ENCODE measurements at regions not wholly inside any gene's neighbourhood (a gene's known extent, or its start where the extent isn't known, plus 50 kb on each side); places are given as distances from the start of the nearest gene placed in this dataset.
A peak's percentile ranks its signal among the peaks of the same experiment; 100 is the strongest.

DNA sequence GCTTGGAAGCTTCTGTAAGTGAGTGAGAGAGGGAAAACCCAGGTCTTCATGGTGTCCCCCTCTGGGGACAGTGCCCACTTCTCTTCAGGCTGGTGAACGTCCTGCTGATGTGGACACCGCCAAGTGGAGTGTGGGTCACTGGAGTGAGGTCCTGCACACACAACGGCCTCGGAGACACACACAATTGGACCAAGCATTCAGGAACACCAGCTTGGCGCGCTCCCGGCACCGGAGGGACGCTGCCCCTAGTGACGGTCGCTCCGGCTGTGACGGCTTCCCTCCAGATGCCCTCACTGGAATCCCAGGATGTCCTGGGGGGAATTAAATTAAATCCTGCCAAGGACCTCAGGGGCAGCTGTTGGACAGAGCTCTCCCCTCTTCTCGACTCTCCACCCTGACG lies 123.1 kb downstream of the ZNF664 start:
- DNase-seq (ENCODE audit: low spot score), result no peak

DNA sequence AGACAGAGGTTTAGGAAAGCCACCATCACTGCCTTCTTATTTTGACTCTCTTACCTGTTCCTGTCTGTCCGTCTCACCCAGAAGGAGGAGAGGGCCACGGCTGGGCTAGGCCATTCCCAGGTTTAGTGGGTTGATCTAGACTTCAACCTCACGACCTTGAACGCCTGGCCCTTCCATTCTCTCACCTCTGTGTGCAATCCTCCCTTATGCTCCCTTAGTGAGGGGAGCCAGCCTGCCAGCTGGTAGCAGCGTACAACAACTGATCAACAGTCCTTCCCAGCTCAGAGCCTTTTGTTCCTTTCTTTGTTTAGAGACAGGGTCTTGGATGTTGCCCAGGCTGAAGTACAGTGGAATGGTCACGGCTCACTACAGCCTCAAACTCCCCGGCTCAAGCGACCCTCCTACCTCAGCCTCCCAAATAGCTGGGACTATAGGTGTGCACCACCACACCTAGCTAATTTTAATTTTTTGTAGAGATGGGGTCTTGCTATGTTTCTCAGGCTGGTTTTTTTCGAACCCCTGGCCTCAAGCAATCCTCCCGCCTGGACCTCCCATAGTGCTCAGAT lies 123.9 kb downstream of the ZNF664 start:
- DNase-seq (ENCODE audit: low spot score), result no peak

DNA sequence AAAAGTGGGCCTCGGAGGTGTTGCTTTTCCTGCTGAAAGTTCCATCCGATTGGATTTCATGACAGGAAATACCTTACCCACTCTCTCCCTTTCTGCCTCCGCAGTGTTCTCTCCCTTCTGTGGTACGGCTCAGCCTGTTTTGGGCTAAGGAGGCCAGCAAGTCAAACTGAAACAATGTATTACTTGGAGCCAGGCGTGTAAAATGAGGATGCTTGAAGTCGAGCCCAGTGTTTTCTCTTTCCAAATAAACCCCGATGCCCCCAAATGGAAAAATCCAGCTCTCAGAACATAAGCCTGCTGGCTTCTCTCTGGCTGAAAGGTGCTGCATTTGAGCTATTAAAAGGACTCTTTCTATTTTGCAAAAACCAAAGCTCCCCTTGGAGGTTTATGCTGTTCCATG lies 124.7 kb downstream of the ZNF664 start:
- DNase-seq (ENCODE audit: low spot score), result no peak

DNA sequence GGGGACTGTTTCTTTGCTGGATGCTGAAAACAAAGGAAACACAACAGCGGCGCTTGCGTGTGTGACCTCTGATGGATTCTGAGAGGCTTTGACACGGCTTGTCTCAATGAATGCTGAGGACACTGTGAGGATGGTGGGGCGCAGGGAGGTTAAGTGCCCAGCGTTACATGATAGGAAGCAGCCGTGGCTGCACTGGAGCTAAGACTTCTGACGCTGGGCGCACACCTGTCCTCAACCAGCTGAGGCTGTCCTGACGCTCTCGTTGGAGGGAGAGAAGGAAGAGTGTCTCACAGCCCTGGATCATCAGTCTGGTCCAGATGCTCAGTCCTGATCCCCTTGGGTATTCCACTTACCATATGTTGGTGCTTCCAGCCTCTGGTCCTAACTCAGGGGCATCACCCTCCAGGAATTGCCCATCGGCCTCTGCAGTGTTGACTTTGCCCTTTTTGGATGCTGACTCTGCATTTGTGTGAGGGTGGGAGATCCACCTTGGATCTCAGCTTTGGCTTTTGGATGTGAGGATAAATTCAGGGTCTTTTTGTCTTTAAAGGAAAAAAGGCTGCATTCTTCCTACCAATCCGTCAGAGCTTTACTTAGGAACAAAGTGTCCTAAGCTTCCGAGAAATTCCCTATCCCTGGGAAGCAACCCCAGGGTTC lies 125.2 kb downstream of the ZNF664 start:
- DNase-seq (ENCODE audit: low spot score), result no peak

DNA sequence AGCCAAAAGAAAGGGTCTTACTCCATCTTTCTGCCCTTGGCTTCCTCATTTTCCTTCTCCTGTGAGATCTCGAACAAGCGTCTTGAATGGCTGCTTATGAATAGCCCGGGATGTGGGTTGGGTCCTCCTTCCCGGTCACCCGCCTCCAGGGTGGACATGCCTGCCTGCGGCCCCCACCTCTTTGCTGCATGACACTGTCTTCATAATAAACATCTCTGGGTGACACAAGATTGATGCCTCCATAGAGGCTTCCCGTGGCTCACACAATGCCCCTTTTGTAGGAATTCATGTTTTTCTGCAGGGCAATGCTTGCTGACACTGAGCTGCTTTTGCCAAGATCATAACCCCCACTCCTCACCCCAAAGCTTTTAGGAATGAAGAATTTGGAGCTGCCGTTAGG lies 125.9 kb downstream of the ZNF664 start:
- DNase-seq (ENCODE audit: low spot score), result no peak

DNA sequence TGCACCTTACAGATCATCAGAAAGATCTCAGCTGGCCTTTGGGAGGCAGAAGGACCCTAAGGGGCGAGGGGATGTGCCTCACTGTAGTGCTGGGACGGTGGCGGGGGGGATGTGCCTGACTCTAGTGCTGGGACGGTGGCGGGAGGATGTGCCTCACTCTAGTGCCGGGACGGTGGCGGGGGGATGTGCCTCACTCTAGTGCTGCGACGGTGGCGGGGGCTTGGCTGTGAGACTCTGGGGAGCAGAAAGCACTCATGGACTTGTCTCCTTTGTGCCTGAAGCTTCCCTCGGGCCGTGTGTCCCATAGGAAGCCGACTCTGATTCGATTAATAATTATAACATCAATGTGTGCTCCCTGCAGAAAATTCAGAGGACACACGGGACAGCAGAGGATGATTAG lies 126.6 kb downstream of the ZNF664 start:
- no peak for DNase-seq (ENCODE audit: low spot score)

DNA sequence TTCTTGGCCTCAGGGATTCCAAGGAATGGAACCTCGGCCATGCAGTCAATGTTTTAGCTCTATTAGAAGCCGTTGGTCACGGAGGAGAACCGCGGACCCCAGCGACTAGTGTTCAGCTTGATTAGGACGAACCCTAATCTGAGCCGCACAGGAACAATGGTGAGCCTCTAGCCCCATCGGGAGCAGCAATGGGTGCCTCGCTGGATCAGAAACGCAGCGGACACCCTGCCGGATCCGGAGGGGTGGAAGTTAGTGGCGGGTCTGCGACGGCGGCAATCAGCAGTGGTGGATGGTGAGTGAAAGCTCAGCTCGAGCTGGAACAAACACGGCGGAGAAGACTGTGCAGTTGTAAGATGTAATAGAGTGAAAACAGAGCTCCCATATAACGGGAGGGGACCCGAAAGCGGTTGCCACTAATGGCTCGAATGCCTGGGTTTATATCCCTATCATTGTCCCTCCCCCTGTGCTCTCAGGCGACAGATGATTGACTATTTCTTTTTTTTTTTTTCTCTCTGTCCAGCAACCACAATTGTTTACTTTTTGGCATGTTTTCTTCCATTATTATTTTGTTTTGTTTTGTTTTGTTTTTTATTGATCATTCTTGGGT lies 127.7 kb downstream of the ZNF664 start:
- no peak for DNase-seq (ENCODE audit: low spot score)

DNA sequence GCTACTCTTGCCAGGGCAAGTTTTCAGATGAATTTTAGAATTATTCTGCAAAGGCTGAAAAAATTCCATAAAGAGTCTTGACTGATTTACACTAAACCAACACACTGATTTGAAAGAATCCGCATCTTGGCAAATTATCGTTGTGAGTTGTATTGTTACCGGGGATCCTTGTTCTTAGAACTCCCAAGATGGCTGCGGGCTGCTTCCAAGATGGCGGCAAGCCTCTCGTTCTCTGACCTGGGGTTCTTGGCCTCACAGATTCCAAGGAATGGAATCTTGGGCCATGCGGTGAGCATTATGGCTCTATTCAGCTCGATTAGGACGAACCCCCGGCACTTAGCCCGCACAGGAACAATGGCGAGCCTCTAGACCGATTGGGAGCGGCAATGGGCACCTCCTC lies 132.5 kb downstream of the ZNF664 start:
- DNase-seq (ENCODE audit: low spot score), result no peak

DNA sequence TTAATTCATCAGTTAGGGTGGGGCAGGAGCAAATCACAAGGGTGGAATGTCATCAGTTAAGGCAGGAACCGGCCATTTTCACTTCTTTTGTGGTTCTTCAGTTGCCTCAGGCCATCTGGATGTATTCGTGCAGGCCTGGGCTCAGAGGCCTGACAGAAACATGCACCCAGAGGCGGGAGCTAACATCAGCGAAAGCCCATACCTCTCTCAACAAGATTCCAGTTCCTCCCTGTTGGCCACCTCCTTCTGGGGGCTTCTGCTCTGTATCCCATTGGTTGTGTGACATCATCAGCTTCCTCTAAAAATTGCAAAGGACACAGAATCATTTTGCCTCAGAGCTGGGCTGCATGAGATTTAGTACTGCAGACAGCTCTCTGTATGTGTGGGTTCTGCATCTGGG lies 134.3 kb downstream of the ZNF664 start:
- DNase-seq (ENCODE audit: low spot score), result no peak

DNA sequence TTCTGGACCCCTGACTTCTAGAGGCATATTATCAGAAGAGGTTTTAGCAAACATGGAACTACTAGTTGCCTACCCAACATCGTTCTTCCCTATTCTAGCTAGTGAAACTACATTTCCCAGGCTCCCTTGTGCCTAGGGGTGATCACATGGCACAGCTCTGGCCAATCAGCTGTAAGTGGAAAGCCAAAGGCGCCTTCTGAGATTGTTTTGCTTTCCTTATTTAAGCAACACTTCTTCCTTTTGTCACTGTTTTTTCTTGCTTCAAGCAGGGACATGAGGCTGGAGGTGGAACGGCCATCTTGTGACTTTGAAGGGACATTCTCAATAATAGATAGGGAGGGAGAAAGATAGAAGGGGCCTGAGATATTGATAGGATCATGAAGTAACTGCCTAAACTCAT lies 136.7 kb downstream of the ZNF664 start:
- DNase-seq (ENCODE audit: low spot score), result no peak

DNA sequence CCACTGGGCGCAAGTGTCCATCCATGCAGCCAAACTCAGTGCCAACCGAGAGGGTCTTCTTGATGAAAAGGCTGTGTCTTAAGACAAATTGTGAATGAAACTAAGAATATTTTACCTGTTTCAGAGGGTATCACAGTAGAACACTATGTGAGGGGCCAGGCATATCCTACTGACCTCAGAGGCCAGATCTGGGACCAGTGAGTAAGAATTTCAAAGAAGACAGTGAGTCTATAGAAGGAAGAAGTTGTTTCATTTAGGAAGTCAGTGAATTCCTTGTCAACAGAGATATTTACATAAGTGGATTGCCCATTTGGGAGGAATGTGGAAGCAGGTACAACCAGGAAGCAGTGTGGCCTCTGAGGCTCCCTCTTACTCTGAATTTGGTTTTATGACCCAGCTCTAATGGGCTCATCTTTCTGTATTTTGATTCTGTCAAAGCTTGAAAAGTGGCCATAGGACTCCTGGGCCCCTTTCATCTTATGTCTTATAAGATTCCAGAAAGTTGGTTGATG lies 137.4 kb downstream of the ZNF664 start:
- DNase-seq (ENCODE audit: low spot score), result no peak

DNA sequence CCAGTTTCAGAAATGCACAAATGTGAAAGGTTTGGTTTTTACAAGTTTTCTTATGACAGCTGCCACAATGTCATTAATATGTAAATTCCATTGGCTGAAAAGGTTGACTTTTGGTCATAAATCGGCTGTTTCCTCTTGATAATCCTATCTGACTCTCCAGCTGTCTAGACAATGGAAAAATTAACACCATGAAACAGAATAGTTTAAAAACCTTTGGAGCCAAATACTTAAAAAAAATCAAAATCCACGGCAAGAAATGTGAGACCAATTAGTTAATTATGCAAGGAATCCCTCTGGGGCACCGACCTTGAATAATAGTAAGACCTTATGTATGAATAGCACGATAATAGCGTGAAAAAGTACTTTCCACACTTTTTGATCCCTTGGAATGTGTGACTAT lies 138.0 kb downstream of the ZNF664 start:
- DNase-seq (ENCODE audit: low spot score), result peak; percentile 30

DNA sequence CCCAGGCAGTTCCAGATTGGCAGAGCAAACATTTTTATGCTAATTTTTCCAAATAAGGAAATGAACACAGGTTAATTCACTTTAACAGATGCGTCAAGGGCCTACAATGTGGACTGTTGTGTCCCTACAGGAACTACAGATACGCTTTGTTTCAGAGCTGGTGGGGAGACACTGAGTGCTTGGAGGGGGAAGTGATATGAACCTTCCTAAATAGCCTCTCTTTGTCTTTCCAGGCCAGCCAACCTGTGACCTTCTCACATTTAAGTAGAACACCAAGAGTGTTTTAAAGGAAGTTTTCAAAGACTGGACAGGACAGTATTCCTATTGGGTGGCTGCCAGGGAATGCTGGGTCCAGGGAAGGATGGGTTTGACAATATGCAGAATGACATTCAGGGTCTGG lies 141.3 kb downstream of the ZNF664 start:
- DNase-seq (ENCODE audit: low spot score), result no peak

DNA sequence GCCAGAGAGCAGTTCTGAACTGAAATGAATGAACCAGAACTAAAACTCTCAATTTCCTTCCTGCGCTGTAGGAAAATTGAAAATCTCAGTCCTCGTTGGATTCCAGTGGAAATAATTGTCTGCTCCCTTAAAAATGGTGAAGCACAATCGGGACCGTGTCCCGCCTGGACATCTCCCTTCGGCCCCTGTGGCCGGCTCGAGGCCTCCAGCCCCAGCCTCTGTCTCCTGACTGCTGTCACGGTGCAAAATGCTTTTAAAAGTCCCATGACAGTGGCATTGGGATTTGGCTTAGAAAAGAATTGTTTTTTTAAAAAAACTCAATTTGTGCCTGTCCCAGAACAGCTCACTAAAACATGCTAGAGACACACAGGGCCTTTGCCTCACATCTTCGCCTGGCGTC lies 142.5 kb downstream of the ZNF664 start:
- DNase-seq (ENCODE audit: low spot score), result no peak

DNA sequence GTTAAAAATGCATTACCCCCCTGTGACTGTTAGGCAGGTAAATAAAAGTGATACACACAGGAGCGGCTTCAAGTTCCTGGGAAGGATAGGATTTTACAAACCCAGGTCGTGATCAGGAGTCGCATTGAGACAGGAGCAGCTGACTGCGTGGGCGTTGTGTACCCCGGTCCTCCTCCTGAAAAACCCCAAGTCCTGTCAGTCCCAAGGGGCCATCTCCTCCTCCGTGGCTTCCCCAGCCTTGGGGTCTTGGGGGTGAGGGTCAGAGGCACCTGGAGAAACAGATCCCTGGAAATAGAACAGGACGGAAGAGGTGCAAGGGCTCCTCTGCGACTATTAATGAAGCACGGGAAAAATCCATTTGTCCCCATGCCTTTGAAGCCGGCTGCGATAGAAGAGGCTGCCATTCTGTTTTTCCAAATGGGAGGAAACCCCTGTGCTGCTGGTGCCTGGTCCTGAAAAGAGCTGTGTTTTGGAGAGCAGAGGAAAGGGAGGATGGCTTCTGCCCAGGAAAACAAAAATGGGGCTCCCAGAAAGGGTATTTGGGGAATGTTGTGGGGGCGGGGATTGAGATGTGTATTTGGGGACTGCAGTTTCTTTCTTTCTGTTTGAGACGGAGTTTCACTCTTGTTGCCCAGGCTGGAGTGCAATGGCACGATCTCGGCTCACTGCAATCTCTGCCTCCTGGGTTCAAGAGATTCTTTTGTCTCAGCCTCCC lies 143.1 kb downstream of the ZNF664 start:
- no peak for DNase-seq (ENCODE audit: low spot score)

DNA sequence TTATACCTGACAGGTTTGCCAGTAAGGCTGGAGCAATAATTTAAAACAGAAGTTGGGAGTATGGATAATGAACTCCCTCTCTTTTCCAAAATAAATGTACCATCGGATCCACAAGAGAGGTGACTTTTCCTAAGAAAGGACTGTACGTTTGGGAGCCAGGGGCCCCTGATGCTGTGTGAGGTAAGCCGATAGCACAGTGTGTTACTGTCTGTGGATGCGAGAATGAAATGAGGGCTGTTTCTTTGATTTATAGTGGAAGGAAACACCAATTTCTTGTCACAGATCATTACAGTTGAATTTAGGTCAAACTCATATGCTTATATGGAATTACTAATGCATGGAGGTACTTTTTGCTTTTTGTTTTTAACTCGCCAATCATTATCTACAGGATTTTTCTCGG lies 147.7 kb downstream of the ZNF664 start:
- DNase-seq (ENCODE audit: low spot score), result no peak

DNA sequence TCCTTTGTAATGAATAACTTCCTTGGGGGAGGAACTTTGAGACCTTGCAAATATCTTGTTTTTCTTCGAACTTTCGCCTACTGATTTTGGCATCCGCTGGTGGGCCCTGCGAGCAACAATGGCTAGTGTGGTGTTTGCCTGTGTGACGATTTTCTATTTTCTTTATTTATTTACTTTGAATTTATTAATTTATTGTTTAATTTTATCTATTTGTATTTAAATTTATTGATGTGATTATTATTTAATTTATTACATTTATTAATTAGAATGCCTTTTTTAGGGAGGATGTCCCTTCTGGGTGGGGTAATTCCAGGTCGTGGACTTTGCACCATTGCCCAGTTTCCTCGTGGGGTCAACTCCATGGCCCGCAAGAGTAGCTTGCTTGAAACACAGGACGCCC lies 149.7 kb downstream of the ZNF664 start:
- no peak for DNase-seq (ENCODE audit: low spot score)

DNA sequence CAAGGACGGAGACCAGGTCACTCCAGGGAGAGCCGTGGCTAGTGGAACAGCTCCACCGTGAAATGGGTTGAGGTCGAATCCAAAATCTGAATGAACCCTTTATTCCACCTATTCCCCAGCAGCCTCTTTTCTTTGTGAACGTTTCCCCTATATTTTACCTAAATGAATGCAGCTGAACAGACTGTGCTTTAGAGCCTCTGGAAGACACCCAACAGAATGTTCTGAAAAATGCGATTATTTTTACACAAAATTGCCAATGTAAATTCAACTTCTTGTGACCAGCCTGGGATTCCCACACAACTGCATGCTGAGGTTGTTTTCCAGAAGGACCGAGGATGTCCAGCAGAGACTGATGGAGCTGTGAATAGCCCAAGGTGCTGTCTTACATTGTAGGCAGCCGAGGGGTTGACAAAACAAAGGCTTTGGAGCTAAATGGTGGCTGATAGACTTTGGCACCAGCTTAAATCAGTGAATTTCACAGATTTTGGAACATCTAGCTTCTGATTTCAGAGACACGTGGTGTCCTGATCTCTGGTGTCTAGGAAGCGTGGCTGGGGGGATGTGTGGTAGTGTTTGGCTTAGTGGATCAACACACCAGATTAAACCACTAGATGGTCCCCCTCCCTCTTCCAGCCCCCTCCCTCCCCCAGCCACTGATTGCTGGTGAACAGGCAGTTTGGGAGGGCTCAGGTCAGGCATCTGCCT lies 150.4 kb downstream of the ZNF664 start:
- no peak for DNase-seq (ENCODE audit: low spot score)

DNA sequence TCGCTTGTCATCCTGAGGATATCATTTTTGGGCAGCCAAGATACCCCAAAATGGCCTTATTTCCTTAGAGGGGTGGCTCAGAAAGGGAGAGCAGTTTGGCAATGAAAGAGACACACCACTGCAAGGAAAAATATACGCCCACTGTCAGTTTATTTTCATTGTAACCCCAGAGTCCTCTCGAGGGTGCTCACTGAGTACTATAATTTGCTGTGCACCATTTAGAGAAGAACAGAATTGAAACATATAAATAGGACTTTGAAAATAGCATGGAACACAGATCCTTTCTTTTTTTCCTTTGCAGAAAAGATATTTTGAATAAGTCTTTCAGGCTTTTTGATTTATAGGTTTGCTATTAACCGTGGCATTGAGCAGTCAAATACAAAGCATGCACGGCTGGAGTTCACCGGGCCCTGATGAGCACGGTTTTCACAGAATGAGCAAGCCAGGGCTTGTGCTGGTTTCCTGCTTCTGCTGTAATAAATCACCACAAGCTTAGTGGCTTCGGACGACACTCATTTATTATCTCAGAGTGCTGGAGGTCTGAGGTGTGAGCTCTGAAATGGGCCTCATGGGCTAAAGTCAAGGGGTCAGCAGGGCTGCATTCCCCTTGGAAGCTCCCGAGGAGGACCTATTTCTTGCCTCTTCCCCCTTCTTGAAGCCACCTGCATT lies 152.3 kb downstream of the ZNF664 start:
- DNase-seq (ENCODE audit: low spot score), result peak; percentile 66

DNA sequence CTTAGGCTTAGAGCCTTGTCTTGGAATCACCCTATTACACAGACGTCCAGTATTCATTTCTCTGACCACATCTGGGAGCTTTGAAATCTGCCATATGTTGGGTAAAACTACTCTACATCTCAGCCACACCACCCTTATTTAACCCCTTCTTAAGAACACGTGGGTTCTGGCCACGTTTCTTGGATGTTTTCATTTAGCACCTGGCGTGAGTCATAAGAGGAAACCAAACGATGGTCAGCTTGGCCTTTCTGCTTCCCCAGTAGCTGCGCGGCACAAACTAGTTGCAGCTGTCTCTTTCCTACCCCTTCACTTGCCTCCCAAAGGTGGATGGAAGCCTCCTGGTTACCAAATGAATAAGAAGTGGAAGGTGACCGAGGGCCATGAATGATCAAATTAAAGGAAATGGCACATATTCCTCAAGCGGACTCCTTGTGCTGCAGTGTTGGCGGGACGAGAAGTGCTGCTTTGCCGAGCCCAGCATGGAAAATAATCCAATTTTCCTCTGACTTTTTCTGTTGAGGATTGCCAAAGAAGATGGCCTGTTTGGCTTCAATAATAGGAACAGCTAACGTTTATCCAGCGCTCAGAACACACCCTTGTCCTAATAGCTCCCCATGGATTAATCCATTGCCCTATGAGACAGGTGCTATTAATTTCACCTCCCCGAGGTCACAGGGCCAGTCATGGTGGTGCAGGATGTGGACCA lies 154.1 kb downstream of the ZNF664 start:
- DNase-seq (ENCODE audit: low spot score), result no peak

DNA sequence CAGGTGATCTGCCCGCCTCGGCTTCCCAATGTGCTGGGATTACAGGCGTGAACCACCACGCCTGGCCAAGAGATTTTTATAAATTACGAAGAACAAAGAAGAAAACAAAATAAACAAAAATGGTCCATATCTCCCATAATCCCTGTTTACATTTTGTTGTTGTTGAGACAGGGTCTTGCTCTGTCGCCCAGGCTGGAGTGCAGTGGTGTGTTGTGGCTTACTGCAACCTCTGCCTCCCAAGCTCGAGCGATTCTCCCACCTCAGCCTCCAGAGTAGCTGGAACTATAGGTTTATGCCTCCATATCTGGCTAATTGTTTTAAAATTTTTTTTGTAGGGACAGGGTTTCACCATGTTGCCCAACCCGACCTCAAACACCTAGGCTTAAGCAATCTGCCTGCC lies 156.1 kb downstream of the ZNF664 start:
- no peak for DNase-seq (ENCODE audit: low spot score)

Measured in umbilical cord (tissue), 1 donor.